K562 (cell line): ENCODE measurements at regions not wholly inside any gene's neighbourhood (a gene's known extent, or its start where the extent isn't known, plus 50 kb on each side); places are given as distances from the start of the nearest gene placed in this dataset.

Experiments used
- ATAC-seq: fragments of 200-7000 bp; cut with Tn5 transposase; 3 replicates; pipeline ENCODE4 v1.9.1; 2020; ENCODE audit warnings: moderate library complexity
- BruUV-seq: library from RNA; stranded (reverse); fragments of 400-500 nt; replicated peaks from 2 replicates; lab custom pipeline; 2021; lab: Mats Ljungman, UMichigan
- CTCF ChIA-PET: fragments of 300-600 bp; formaldehyde crosslinking; extraction: SDS; loops from one replicate; lab custom pipeline; 2021; ENCODE audit warnings: low intra/inter-chr PET ratio; lab: Yijun Ruan, JAX
- POLR2A ChIA-PET: fragments of 300-600, 350-650 bp; sonication (Branson Sonifier 250); formaldehyde crosslinking; extraction: SDS; loops from one replicate; lab custom pipeline; 2021; ENCODE audit warnings: antibody characterized with exemption, inconsistent platforms; lab: Yijun Ruan, JAX
- DNase-seq, 4 experiments: peaks; one replicate each; pipeline versions ENCODE4 v3.0.0 to v3.0.0-alpha.2; 2011 to 2018; ENCODE audit warnings: low spot score in 3 of 4, mixed read lengths in 3 of 4; ENCODE audit errors: extremely low read depth in 1 of 4
- FAIRE-seq: peaks from 2 replicates; lab custom pipeline; 2011; peaks lifted over from hg19 to GRCh38; lab: Jason Lieb, UNC
- H2AFZ ChIP-seq: 2 replicates; pipeline ENCODE4 v1.6.0; 2011; ENCODE audit warnings: low read depth, low read length, control low read depth, inconsistent platforms
- H3K27ac ChIP-seq: fragments of 200-600 bp; 3 replicates; pipeline ENCODE4 v1.8.0; 2011; ENCODE audit warnings: low read depth, mild to moderate bottlenecking, control low read depth, inconsistent platforms, low read length, moderate library complexity, mixed read lengths; ENCODE audit errors: extremely low read depth
- H3K27me3 ChIP-seq, 2 experiments: fragments of 300-600 bp in 1 of 2; 2 replicates in 1 of 2; 3 replicates in 1 of 2; pipeline versions ENCODE4 v1.6.0 to v1.8.0; 2011; ENCODE audit warnings: inconsistent platforms in 2 of 2, low read length in 2 of 2, mild to moderate bottlenecking in 1 of 2, mixed read lengths in 1 of 2, moderate library complexity in 1 of 2; ENCODE audit not compliant: control insufficient read depth in 2 of 2, insufficient read depth in 2 of 2
- H3K36me3 ChIP-seq: fragments of 300-600 bp; 3 replicates; pipeline ENCODE4 v1.8.0; 2011; ENCODE audit warnings: mild to moderate bottlenecking, low read length, inconsistent platforms; ENCODE audit not compliant: control insufficient read depth, insufficient read depth
- H3K4me1 ChIP-seq, 2 experiments: fragments of 200-600 bp in 1 of 2; replicated peaks in 1 of 2; 2 replicates in 1 of 2; 3 replicates in 1 of 2; pipeline versions ENCODE4 v1.5.1 to v1.8.0; 2011; ENCODE audit warnings: inconsistent platforms in 2 of 2, low read length in 2 of 2, mild to moderate bottlenecking in 1 of 2, mixed read lengths in 1 of 2, moderate library complexity in 1 of 2; ENCODE audit not compliant: control insufficient read depth in 2 of 2, insufficient read depth in 2 of 2
- H3K4me2 ChIP-seq: 2 replicates; pipeline ENCODE4 v1.6.1; 2011; ENCODE audit warnings: low read length, control low read depth, inconsistent platforms, mixed read lengths; ENCODE audit not compliant: insufficient read depth
- H3K4me3 ChIP-seq: fragments of 200-600 bp; sonication (generic), shearing (Covaris generic); 2 replicates; pipeline ENCODE4 v1.5.1; 2016; ENCODE audit warnings: control low read depth, inconsistent platforms
- H3K79me2 ChIP-seq: fragments of 200-600 bp; 3 replicates; pipeline ENCODE4 v1.8.0; 2011; ENCODE audit warnings: low read length, inconsistent platforms; ENCODE audit not compliant: control insufficient read depth, insufficient read depth
- H3K9ac ChIP-seq, 2 experiments: 2 replicates each; pipeline versions ENCODE4 v1.6.0 to v1.6.1; 2011; ENCODE audit warnings: low read depth in 2 of 2, low read length in 2 of 2, control low read depth in 1 of 2, inconsistent platforms in 1 of 2, mild to moderate bottlenecking in 1 of 2, mixed read lengths in 1 of 2; ENCODE audit not compliant: insufficient read depth in 1 of 2
- H3K9me1 ChIP-seq: one replicate; pipeline ENCODE4 v1.6.0; 2011; ENCODE audit warnings: inconsistent platforms, mild to moderate bottlenecking, low read length, moderate library complexity; ENCODE audit not compliant: control insufficient read depth, insufficient read depth
- H3K9me3 ChIP-seq: replicated peaks from 2 replicates; pipeline ENCODE4 v1.5.1; 2011; ENCODE audit warnings: low read depth, low read length, inconsistent platforms; ENCODE audit not compliant: control insufficient read depth, insufficient read depth
- H4K20me1 ChIP-seq: replicated peaks from 2 replicates; pipeline ENCODE4 v1.6.1; 2011; ENCODE audit warnings: low read length, inconsistent platforms, mixed read lengths; ENCODE audit not compliant: control insufficient read depth, insufficient read depth
- ATF3 ChIP-seq, 2 experiments: fragments of 450-650 bp in 1 of 2; sonication (generic) in 1 of 2; formaldehyde crosslinking in 1 of 2; IDR thresholded peaks in 1 of 2; conservative IDR thresholded peaks in 1 of 2; 2 replicates each; pipeline versions ENCODE4 v1.6.1 to v1.8.1; 2016 to 2023; ENCODE audit warnings: mild to moderate bottlenecking in 2 of 2, moderate library complexity in 2 of 2, inconsistent platforms in 1 of 2, missing genetic modification reagents in 1 of 2
- BHLHE40 ChIP-seq: IDR thresholded peaks from 2 replicates; pipeline ENCODE4 v1.6.1; 2011; ENCODE audit warnings: low read length, improper control_type of control experiment
- CBX2 ChIP-seq: fragments of 200-600 bp; sonication (generic); IDR thresholded peaks from one replicate; pipeline ENCODE4 v1.6.1; 2012; ENCODE audit warnings: mild to moderate bottlenecking, low read length, inconsistent platforms; ENCODE audit not compliant: insufficient read depth, poor library complexity, severe bottlenecking
- ESRRB ChIP-seq: fragments of 250-450 bp; sonication (Bioruptor Pico); IDR thresholded peaks from 2 replicates; pipeline ENCODE4 v1.5.0; 2020; ENCODE audit warnings: mild to moderate bottlenecking, moderate library complexity, borderline replicate concordance
- HMG20B ChIP-seq: fragments of 250-450 bp; sonication (Bioruptor Pico); IDR thresholded peaks from 2 replicates; pipeline ENCODE4 v1.5.0; 2021; ENCODE audit warnings: mild to moderate bottlenecking
- HNRNPLL ChIP-seq: fragments of 200-400 bp; formaldehyde crosslinking; IDR thresholded peaks from 2 replicates; pipeline ENCODE4 v1.6.1; 2017; ENCODE audit warnings: low read length, low read depth, mild to moderate bottlenecking; ENCODE audit not compliant: poor library complexity, severe bottlenecking
- MEF2A ChIP-seq: IDR thresholded peaks from 2 replicates; pipeline ENCODE4 v1.6.1; 2011; ENCODE audit warnings: low read depth, mild to moderate bottlenecking, low read length, moderate library complexity; ENCODE audit not compliant: control insufficient read depth
- PURB ChIP-seq: sonication (generic); formaldehyde crosslinking; IDR thresholded peaks from 2 replicates; pipeline ENCODE4 v1.9.0; 2021; ENCODE audit warnings: low read depth, mild to moderate bottlenecking, missing genetic modification reagents
- THAP12 ChIP-seq: fragments of 250-450 bp; sonication (Bioruptor Pico); IDR thresholded peaks from 2 replicates; pipeline ENCODE4 v1.9.0; 2021; ENCODE audit warnings: mild to moderate bottlenecking, inconsistent platforms
- ZFP1 ChIP-seq: fragments of 450-650 bp; formaldehyde crosslinking; IDR thresholded peaks from 2 replicates; pipeline ENCODE4 v1.4.0; 2020; ENCODE audit warnings: mild to moderate bottlenecking, mixed read lengths
- ZNF184 ChIP-seq: sonication (generic); formaldehyde crosslinking; IDR thresholded peaks from 2 replicates; pipeline ENCODE4 v1.5.0; 2020; ENCODE audit warnings: missing genetic modification reagents
- ZNF407 ChIP-seq: fragments of 450-650 bp; IDR thresholded peaks from 2 replicates; pipeline ENCODE4 v1.6.1; 2016; ENCODE audit warnings: low read depth
- WGBS: fragments of 100-300 bp; shearing (Covaris generic); methylation state at CpG from one replicate; pipeline ENCODE4 v1.1.6; 2016; ENCODE audit warnings: low coverage, mixed read lengths; ENCODE audit not compliant: insufficient coverage; ENCODE audit errors: missing lambda C conversion rate; 5-methylcytosine and 5-hydroxymethylcytosine counted together
- in situ Hi-C: fragments of 300-500 bp; cut with MboI; formaldehyde crosslinking; loops from 4 replicates; pipeline ENCODE4 v1.15.0; 2018; ENCODE audit warnings: inconsistent platforms, mixed read lengths
- intact Hi-C: fragments of 100-400 bp; cut with micrococcal nuclease; formaldehyde crosslinking; loops from 2 replicates; pipeline ENCODE4 v1.14.2; 2022

GRCh38 chr21:22280851-22281250 lies 1282.6 kb downstream of the NCAM2 start:
- intact Hi-C loops = no loop called here
- no TSS peak for BruUV-seq
- TF ChIP-seq ZNF407 = no peak
- no peak for TF ChIP-seq CBX2
- TF ChIP-seq ZFP1 (CRISPR knock-in tag) = no peak
- TF ChIP-seq BHLHE40 = no peak
- TF ChIP-seq ZNF184 (CRISPR knock-in tag) = no peak
- no peak for TF ChIP-seq MEF2A
- no peak for TF ChIP-seq HMG20B
- no peak for TF ChIP-seq ESRRB (CRISPR knock-in tag)
- no peak for TF ChIP-seq HNRNPLL
- TF ChIP-seq THAP12 = no peak
- TF ChIP-seq PURB (CRISPR knock-in tag) = no peak
- no peak for TF ChIP-seq ATF3 (IDR thresholded peaks at IDR 0.05)
- no peak for TF ChIP-seq ATF3 (CRISPR knock-in tag; conservative IDR thresholded peaks at IDR 0.05)

More at GRCh38 chr21:22280851-22281250, 1282.6 kb downstream of the NCAM2 start:
- H2AFZ ChIP-seq = no peak overlapping the region
- 61% methylated on average over 2 of the region's 2 CpGs for WGBS
- no peaks in the 10 kb centered on the region for H3K9me3 ChIP-seq
- no peak overlapping the region for H3K4me3 ChIP-seq
- no peaks in the 10 kb centered on the region for H4K20me1 ChIP-seq
- FAIRE-seq = no peak
- H3K27me3 ChIP-seq = no peaks in the 10 kb centered on the region
- H3K27ac ChIP-seq = no peak overlapping the region
- ChIA-PET CTCF (no interaction called here), POLR2A (no interaction called here)
- H3K79me2 ChIP-seq = no peaks in the 10 kb centered on the region
- H3K9ac ChIP-seq = no peak overlapping the region
- no peak for DNase-seq
- no peak overlapping the region for H3K4me2 ChIP-seq
- no peaks in the 10 kb centered on the region for H3K9me1 ChIP-seq
- ATAC-seq = no peak
- H3K36me3 ChIP-seq = no peaks in the 10 kb centered on the region
- no peaks in the 10 kb centered on the region for H3K4me1 ChIP-seq
- in situ Hi-C loops = no loop called here
